Stimulated activated effector memory CD8-positive, alpha-beta T cell treated with anti-CD3 and anti-CD28 coated beads, Interleukin-12 subunit alpha, Interleukin-12 subunit beta, amount 100 ng/mL, for 72 hours (primary cell): ENCODE measurements at regions not wholly inside any gene's neighbourhood (a gene's known extent, or its start where the extent isn't known, plus 50 kb on each side); places are given as distances from the start of the nearest gene placed in this dataset.

Experiments used
- ATAC-seq: fragments of 150-1000 bp; cut with Tn5 transposase; 2 replicates; pipeline ENCODE4 v1.10.0; 2021
- DNase-seq, 2 donors: peaks; one replicate each; pipeline ENCODE4 v3.0.0; 2021 to 2022; ENCODE audit warnings: low spot score in 2 of 2
- H3K27ac Mint-ChIP-seq: one replicate; pipeline ENCODE4 v1.8.0; 2022; ENCODE audit warnings: mild to moderate bottlenecking, mixed read lengths
- H3K36me3 Mint-ChIP-seq: one replicate; pipeline ENCODE4 v1.8.0; 2022; ENCODE audit warnings: mild to moderate bottlenecking, mixed read lengths
- H3K4me1 Mint-ChIP-seq: one replicate; pipeline ENCODE4 v1.8.0; 2022; ENCODE audit warnings: mixed read lengths
- H3K4me3 Mint-ChIP-seq: one replicate; pipeline ENCODE4 v1.8.0; 2022; ENCODE audit warnings: mild to moderate bottlenecking, mixed read lengths
- H3K9me3 Mint-ChIP-seq: one replicate; pipeline ENCODE4 v1.8.0; 2022; ENCODE audit warnings: mixed read lengths

DNA sequence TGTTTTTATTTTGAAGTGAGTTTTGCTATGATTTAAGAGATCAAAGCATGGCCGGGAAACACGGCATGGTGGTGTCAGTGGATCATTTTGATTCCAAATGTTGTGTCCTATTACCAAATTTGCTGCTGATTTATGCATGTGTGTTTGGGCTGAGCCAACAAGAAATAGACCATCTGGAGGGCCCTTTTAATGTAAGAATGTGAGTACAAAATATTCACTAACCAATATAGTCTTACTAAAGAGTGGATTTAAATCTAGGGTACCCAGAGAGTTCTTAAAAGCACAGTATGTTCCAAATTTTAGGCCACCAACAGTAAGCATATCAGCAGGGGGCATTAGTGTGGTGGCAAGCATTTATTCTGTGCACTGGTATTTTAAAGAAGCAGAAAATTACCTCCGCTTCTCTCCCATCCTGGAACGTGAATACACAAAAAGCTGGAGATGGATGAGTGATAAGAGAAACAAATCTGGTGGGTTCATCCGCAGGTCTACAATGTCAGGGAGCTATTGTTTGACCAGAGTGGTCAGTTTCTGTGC lies 444.4 kb upstream of the IGFBP7 start:
- Mint-ChIP-seq H3K36me3 (no peaks in the 10 kb centered on the region), H3K9me3 (peaks cover 3% of the 10 kb centered on the region), H3K4me1 (no peaks in the 10 kb centered on the region), H3K27ac (no peak overlapping the region), H3K4me3 (no peak overlapping the region)
- no peak for DNase-seq
- no peak for ATAC-seq

DNA sequence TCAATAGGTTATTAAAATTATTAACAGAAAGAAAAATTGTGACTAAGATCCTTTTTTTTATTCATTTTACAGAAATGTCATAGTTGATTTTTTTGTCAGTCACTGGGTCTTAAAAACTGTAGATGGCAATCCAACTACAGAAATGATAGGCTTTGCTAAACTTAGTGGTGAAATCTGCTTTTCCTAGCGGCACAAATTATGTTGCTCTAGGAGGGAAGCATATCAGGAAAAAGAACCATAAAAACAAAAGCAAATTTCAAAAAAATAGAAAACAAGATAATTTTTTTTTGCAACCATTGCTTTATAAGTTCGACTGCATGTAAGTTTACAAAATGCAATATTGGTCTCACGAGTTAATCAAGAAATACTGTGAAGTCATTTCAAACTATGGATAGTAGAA lies 443.5 kb upstream of the IGFBP7 start:
- Mint-ChIP-seq H3K36me3 (no peaks in the 10 kb centered on the region), H3K4me1 (no peaks in the 10 kb centered on the region), H3K4me3 (no peak overlapping the region), H3K9me3 (peaks cover 3% of the 10 kb centered on the region), H3K27ac (no peak overlapping the region)
- ATAC-seq (no peak), DNase-seq (no peak)

DNA sequence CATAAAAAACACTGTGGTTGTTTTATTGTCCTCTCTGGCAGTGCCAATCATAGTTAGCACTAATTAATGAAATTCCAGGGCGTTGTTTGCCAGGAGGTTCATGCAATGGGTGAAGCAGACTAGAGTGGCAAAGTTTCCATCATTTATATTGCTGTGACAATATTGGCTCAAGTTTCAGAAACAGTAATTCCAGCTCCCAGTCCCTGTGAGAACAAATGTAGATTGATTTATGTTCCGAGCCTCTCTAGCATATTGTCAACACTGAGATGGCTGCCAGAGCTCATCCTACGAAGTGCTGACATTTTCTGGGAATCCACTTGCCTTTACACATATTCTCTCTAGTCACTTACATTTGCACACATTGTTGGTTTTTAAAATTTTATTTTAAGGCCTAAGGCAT lies 440.0 kb upstream of the IGFBP7 start:
- ATAC-seq (no peak), DNase-seq (no peak)
- H3K4me1 Mint-ChIP-seq = no peaks in the 10 kb centered on the region

DNA sequence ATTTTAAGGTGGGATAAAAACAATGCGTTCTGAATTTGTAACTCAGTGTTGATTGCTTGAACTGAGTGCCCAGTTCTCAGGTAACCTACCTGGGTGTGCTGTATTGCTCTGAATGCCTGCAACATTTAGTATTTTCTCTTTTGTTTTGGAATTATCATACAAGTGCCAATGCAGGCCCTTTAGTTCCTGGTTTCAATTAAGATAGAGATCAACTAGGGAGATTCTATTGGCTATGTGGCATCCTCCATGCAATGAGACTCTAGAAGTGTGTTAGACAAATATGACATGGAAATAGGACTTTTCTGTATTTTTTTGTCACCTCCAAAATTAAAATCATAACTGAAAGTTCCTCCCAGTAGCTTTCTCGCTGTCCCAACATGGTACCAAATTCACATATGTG lies 438.7 kb upstream of the IGFBP7 start:
- DNase-seq (no peak), ATAC-seq (no peak)
- H3K27ac Mint-ChIP-seq = no peak overlapping the region
- no peaks in the 10 kb centered on the region for H3K4me1 Mint-ChIP-seq
- peaks cover 2% of the 10 kb centered on the region for H3K9me3 Mint-ChIP-seq
- H3K36me3 Mint-ChIP-seq = no peaks in the 10 kb centered on the region
- no peak overlapping the region for H3K4me3 Mint-ChIP-seq

More for the DNA sequence above, 440.0 kb upstream of the IGFBP7 start:
- no peaks in the 10 kb centered on the region for H3K36me3 Mint-ChIP-seq
- H3K27ac Mint-ChIP-seq = no peak overlapping the region
- H3K9me3 Mint-ChIP-seq = peaks cover 5% of the 10 kb centered on the region
- no peak overlapping the region for H3K4me3 Mint-ChIP-seq

DNA sequence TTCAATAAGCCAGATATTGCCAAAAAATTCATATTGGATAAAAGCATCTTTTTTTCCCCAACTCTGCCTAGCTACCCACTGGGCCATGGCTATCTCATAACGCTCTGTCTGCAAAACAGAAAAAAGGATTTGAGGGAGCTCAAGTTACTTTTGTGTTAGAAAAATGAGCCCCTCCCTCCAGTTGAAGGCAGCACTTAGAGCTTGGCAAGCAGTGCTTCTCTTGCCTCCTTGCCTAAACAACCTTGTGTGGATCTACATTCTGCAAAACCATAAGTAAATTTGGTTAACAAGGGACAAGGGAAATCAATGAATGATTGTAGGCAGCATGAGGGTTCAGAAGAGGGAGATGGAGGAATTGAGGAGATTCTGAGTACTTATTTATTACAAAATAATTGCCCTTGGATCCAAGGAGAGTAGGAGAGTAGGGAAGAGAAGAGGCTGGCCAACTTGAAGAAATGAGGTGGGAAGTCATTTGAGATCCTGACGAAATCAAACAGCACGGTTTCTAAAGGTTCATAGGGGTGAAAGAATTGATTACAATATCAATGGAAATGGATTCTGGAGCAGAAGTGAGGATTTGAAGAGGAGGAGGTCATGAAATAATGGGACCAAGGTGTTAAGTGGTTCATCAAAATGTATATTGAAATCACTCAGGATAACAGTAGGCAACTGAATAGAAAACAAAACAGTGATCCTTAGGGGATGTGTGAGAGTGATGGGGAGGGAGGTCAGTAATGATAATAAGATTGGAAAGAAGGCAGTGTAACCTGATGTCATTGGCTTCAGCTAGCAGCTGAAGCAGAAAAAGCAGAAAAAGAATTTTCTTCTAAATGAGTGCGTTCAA lies 434.8 kb upstream of the IGFBP7 start:
- H3K9me3 Mint-ChIP-seq = peaks cover 6% of the 10 kb centered on the region
- no peak for ATAC-seq
- DNase-seq = no peak
- no peak overlapping the region for H3K27ac Mint-ChIP-seq
- no peak overlapping the region for H3K4me3 Mint-ChIP-seq
- H3K4me1 Mint-ChIP-seq = no peaks in the 10 kb centered on the region
- H3K36me3 Mint-ChIP-seq = no peaks in the 10 kb centered on the region

DNA sequence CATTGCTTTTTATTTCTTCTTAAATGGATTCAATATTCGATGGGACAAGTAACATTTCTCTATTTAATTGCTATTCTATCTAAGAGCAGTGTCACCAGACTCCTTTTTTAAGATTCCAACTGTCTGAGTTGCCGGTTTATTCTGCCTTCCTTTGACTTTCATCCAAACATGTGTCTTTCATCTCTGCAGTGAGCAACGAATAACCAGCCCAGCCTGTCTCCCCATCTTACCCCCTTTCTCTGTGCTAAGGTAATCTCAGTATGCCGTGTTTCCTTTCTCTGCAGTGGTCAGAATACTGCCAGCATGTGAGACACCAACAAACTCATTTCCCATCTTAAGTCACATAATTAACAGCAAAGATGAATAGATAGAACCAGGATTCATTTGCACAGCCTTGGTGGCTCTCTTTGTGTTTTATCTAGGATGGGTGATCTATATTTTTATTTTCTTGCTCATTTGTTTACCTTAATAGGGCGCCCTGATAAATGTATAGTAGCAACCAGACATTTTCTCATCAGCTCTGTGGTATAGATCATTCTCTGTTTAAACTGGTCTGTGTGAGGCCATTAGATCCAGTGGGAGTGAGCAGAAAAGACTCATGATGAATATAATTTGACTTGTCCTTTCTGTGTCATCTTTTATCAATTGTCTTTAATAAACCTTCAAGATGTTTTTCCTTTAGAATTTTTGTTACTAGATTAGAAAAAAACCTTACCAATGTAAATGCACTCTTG lies 394.8 kb upstream of the IGFBP7 start:
- Mint-ChIP-seq H3K27ac (no peak overlapping the region), H3K4me3 (no peak overlapping the region), H3K36me3 (no peaks in the 10 kb centered on the region), H3K9me3 (peaks cover 6% of the 10 kb centered on the region), H3K4me1 (no peaks in the 10 kb centered on the region)
- ATAC-seq = no peak
- no peak for DNase-seq

DNA sequence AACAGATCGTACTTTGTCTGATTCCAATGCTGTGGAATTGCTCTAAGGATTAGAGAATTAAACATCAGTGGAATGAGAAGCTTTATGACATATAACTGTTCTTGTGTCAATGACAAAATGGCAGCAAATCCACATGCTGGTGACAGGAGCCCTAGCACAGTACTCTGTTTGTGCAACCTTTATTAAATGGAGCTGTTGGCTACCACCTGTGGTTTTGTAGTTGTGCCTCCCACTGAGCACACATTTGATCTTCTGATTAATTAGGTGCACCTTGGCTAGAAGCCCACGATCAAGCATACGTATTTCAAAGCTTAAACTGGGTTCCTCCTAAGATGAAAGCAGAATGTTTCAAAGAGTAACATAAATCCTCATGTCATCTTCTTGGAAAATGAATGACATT lies 394.0 kb upstream of the IGFBP7 start:
- Mint-ChIP-seq H3K27ac (no peak overlapping the region), H3K9me3 (peaks cover 5% of the 10 kb centered on the region), H3K36me3 (no peaks in the 10 kb centered on the region), H3K4me1 (no peaks in the 10 kb centered on the region), H3K4me3 (no peak overlapping the region)
- ATAC-seq (no peak), DNase-seq (no peak)

DNA sequence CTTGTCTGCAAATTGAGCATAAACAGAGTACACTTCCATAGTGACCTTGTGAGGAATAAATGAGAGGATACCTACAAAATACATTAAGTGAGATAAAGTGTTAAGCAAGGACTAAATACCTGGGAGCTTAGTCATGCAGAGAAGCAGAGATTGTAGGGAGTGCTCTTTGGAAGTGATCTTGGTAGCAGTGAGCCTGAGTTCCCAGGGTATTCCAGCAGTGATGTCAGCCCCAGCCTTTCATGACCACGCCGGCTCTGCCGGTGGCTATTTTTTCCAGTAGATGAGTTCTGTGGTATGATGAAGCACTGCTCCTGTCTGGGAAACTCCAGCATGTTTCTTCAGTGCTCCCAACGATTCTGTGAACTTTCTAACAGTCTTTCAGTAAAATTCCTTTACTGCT lies 391.5 kb upstream of the IGFBP7 start:
- no peaks in the 10 kb centered on the region for H3K4me1 Mint-ChIP-seq
- H3K36me3 Mint-ChIP-seq = no peaks in the 10 kb centered on the region
- H3K4me3 Mint-ChIP-seq = no peak overlapping the region
- no peak for DNase-seq
- ATAC-seq = no peak
- H3K9me3 Mint-ChIP-seq = peaks cover 11% of the 10 kb centered on the region
- H3K27ac Mint-ChIP-seq = no peak overlapping the region

DNA sequence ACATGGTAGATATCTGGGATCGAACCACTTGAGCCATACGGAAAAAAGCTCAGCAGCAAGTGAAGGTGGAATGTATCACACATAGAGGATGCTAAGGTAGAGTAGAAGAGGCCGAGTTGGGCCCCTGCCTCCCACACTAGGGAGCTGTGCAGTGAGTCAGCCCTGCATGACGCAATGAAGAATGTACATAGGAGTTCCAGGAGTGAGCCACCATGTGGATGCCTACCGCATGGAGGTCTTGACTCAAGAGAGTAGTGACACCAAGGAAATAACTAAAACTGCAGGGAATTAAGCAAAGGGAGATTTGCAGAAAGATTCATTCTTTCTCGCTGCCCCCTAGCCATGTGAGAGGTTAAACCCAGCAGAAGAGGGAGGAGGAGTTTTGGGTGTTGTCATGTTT lies 389.6 kb upstream of the IGFBP7 start:
- H3K4me3 Mint-ChIP-seq = no peak overlapping the region
- H3K27ac Mint-ChIP-seq = no peak overlapping the region
- no peaks in the 10 kb centered on the region for H3K4me1 Mint-ChIP-seq
- peaks cover 11% of the 10 kb centered on the region for H3K9me3 Mint-ChIP-seq
- DNase-seq (no peak), ATAC-seq (no peak)
- no peaks in the 10 kb centered on the region for H3K36me3 Mint-ChIP-seq

DNA sequence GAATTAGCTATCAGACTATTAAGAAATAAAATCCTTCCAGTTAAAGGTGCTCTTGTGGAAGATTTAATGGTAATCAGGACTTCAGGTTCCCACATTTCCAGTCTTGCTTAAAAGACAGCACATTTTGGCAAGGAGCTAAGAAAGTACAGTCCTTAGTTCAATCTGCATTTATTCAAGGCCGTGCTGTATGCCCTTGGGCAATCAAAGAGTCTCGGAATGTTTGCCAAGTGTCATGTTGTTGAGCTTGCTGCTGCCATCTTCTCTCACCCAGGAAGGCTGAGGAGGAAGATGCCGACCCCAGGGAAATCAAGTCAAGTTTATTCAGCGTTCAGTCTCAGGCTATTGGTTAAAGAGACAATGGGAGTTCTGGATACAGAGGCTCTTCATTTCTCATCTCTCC lies 388.1 kb upstream of the IGFBP7 start:
- DNase-seq (no peak), ATAC-seq (no peak)
- no peaks in the 10 kb centered on the region for H3K36me3 Mint-ChIP-seq
- H3K27ac Mint-ChIP-seq = no peak overlapping the region
- H3K4me3 Mint-ChIP-seq = no peak overlapping the region
- H3K9me3 Mint-ChIP-seq = peaks cover 14% of the 10 kb centered on the region
- no peaks in the 10 kb centered on the region for H3K4me1 Mint-ChIP-seq

DNA sequence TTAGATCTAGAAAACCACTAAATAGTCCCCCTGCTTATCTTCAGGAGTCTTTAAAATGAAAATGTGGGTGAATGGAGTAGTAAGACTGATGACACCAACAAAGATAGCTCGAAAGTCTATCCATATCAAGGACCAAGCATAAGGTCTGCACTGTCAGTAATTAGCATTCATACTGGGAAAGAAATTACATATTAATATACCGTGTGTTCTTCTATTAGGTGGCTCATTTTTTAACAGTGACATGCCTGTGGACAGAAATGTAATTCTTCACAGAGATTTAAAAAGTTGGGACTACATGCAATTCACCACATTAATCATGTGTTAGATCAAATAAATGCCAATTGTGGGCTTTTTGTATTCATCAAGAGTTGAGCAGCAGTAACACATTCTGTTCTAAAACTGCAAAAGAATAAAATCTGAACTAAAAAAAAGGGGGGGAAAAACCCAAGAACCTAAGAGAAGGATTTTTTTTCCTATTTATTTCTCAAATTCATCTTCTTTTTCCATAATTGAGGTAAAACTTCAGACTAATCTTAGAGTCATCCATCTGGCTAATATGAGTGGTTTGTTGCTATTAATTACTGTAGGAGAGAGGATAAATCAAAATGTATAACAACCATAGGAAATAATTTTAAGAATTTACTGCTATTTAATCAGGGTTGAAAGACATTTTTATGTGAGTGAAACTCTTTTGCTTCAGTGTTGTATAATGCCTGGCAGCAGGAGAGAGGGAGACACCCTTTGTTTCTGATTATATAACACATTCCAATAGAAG lies 386.7 kb upstream of the IGFBP7 start:
- H3K36me3 Mint-ChIP-seq = no peaks in the 10 kb centered on the region
- no peak for ATAC-seq
- H3K9me3 Mint-ChIP-seq = peaks cover 14% of the 10 kb centered on the region
- no peak overlapping the region for H3K4me3 Mint-ChIP-seq
- H3K27ac Mint-ChIP-seq = no peak overlapping the region
- no peaks in the 10 kb centered on the region for H3K4me1 Mint-ChIP-seq
- DNase-seq = no peak

DNA sequence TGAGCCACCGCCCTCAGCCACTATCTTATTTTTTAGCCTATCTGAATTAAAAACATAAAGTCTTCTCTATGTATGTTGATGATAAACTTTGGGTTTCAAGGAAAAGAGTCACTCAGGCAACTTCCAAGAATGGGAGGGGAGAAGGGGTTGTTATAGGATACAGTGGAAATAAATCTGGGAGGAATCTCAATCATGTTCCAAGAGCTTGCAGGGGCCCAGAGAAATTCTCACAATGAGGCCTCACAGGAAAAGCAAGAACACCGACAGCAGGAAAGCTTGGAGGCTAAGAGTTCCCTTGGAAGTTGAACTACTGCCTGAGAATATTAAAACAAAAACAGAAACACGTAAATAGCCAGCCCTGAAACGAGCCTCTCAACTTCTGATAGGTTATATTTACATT lies 384.6 kb upstream of the IGFBP7 start:
- Mint-ChIP-seq H3K36me3 (no peaks in the 10 kb centered on the region), H3K4me3 (no peak overlapping the region), H3K27ac (no peak overlapping the region), H3K4me1 (no peaks in the 10 kb centered on the region), H3K9me3 (peaks cover 15% of the 10 kb centered on the region)
- no peak for DNase-seq
- ATAC-seq = no peak

DNA sequence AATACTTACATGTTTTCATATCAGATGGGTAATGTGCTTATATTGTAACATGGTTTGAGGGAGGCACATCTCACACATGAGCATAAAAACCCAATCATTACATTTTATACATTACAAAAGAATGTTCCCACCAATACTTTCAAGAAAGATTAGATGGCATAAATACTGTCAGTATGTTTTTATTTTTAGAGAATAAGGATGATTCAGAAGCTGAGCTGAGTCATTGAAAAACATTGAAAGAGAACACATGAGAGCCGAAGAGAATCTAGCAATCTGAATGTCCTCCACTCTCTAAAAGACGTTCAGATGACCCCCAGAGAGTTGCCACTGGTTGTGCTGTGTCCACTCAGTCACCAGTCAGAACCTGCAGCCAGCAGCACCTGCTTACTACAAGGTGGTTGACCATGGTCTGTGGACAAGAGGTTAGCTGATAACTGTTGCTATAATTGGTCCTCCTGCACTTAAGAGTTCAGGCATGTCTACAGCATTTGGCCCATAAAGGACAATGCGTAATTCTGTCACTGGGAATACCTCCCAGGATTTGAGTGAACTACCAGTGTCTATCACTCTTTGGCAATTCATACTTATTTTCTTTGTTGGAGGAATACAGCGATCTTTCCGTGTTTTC lies 382.2 kb upstream of the IGFBP7 start:
- Mint-ChIP-seq H3K4me1 (no peaks in the 10 kb centered on the region), H3K36me3 (no peaks in the 10 kb centered on the region), H3K27ac (no peak overlapping the region), H3K4me3 (no peak overlapping the region), H3K9me3 (peaks cover 6% of the 10 kb centered on the region)
- ATAC-seq (no peak), DNase-seq (no peak)

DNA sequence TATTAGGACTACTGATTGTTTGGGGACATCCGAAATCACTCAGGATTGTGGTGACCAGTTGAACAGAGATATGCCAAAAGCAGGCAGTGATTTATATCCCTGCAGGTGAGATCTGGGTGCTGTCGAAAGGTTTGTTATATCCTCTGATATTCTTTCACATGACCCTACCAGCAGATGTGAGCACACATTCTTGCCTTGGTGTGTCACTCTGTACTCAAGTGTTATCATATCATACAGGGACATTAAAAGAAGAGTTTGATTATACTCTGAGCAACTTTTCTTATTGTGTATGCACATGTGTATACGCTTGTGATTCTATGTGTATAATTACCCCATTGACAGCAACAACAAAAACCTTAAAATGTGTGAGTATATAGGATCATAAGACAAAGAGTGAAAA lies 381.2 kb upstream of the IGFBP7 start:
- Mint-ChIP-seq H3K9me3 (peaks cover 8% of the 10 kb centered on the region), H3K27ac (no peak overlapping the region), H3K36me3 (no peaks in the 10 kb centered on the region), H3K4me3 (no peak overlapping the region), H3K4me1 (no peaks in the 10 kb centered on the region)
- DNase-seq (no peak), ATAC-seq (no peak)
